GM18870 (cell line): ENCODE measurements at regions not wholly inside any gene's neighbourhood (a gene's known extent, or its start where the extent isn't known, plus 50 kb on each side); places are given as distances from the start of the nearest gene placed in this dataset.

Experiments used
- ATAC-seq: cut with Tn5 transposase; IDR thresholded peaks from one replicate; pipeline ENCODE4 v1.9.1; 2021; ENCODE audit warnings: moderate library complexity; ENCODE audit not compliant: unreplicated experiment

DNA sequence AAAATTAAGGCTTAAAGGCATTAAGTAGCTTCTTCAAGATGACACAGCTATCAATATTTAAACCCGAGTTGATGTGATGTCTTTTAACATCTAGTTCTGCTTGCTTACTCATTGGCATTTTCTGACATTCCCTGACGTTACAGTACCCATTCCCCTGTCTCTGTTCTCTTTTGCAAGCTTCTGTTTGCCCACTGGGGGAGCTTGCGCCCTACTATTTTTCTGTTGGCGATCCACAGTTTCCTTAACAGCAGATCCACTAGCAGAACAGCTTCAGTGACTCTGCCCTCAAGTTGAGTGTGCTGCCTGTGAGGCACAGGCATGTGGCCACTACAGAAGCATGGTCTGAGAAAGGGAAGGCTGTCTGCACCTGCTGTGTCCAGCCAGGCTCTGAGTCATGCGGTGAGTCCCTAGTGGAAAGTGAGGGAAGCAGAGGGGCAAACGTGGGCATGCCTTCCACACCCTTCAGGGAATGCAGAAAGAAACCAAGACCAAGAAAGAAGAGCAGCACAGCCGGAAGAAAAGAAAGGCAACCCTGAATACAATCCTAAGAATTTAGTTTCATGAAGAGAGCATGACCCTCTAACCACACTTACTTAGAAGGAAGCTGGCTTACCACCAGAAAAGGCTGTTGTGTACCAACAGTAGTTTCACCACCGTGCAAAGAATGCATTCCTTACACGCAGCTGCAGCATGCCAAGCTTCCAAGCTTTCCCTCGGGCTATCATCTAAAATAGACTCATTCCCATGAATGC, 97.7 kb upstream of the VGLL2 start:
- no peak for ATAC-seq

DNA sequence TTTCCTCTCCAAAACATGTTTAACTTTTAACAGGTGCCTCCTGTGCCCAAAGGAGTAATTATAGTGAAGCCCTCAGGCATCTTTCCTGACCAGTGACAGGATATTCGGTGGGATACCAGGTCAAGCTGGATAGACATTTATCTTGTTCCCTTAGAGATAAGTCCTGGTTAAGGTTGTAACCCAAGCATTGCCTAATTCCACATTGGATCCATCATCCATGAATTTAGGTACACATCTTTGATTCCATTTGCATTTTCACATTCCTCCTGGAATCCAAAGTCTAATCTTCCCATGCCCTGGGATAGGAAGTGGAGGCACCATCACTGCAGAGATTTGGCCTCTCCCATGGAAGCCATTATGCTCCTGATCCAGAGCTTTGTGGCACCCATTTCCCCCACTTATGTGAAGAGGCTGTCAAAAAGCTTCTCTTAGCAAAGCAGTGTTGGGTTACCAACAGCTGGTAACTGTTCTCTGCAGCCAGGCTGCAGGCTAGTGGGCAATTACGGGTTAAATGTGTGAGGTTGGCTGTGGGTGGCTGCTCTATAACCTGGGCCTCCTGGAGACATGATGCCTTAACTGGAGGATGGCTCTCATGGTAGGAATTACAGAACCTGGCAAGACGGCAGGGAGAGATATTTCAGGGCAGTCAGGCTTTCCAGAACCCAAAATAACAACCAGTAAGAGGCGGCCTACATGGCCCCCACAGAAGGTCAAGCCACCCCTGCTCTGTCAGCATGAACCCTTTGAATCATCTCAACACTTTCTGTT, 96.9 kb upstream of the VGLL2 start:
- ATAC-seq, result no peak

DNA sequence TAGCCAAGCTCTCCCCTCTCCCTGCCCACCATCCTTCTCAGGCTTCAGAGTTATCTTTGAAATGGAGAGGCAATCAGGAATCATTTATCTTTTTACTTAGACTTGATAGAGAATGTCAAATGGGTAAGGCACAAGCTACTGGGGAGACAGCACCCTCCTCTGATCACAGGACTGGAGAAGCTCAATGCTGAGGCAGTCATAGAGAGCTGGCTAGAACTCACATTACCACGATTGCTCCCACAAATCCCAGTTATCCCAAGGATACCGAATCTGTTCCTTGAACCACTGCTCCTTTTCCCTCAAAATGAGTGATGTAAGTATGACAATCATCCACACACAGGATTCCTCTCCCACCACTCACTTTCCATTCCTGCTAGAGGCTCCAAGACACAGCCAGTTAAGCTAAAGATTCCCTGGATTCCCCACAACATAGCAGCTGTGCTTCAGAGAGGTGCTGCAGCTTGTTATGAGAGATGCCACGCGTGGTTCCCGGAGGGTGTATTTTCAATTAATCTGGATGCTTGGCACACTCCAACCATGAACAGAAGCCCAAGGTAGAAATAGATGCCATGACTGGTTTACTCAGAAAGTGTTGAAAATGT, 96.2 kb upstream of the VGLL2 start:
- ATAC-seq, result no peak

DNA sequence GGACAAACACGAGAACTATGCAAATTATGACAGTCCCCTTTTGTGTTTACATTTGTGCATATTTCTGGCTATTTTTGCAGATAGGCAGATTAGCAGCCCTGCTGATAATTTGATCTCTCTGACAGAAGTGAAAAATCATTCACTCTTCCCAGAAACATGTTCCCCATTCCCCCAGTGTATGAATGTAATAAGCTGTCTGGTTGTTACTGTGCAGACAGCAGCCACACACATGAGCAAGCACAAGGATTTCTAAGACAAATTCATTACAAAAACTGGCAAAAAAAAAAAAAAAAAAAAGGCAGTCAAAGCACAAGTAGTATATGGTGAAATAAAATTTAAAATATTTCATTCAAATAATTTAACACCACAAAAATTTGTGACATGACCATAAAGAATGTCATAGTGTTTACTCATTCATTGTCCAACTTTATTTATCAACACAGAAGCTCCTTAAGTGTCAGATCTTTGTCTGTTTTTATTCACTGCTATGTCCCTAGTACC, 95.5 kb upstream of the VGLL2 start:
- ATAC-seq, result no peak

DNA sequence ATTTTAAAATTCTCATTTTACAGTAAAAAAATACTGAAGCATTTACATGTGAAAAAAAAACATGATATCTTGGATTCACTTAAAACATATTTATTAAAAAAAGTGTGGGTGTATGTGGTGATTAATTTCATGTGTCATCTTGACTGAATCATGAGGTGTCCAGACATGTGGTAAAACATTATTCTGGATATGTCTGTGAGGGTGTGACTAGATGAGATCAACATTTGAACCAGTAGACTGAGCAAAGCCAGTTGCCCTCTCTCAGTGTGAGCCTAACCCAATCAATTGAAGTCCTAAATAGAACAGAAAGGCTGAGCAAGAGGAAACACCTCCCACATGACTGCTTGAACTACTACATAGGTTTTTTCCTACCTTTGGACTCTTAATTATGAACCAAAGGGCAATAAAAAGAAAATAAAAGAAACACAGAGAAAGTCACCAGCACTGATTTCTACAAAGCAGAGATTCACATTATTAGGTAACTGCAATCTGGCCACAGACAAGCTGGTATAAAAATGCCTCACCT, 90.5 kb upstream of the VGLL2 start:
- no peak for ATAC-seq

DNA sequence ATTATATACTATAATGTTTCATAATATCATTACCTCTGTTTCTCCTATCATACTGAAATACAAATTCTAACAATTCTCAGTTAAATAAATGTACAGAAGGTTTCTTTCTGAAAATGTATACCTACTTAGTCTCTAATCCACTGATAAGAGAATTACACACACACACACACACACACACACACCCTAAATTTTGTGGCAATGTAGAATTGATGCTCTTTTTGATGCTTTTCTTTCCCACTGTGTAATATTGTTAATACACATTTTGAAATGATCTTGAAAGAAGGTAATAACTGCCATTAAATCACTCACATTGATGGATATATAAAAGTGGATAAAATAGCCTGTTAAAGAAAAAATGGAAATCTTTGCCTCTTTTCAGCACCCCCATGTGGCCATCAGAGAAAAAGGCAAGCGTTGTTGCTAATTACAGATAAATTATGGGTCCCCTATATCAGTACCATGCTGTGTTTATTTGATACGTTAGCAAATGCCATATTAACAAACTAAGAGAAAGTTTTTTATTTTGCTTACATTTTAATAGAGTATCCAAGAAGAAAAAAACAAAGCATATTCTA, 76.6 kb upstream of the VGLL2 start:
- no peak for ATAC-seq

DNA sequence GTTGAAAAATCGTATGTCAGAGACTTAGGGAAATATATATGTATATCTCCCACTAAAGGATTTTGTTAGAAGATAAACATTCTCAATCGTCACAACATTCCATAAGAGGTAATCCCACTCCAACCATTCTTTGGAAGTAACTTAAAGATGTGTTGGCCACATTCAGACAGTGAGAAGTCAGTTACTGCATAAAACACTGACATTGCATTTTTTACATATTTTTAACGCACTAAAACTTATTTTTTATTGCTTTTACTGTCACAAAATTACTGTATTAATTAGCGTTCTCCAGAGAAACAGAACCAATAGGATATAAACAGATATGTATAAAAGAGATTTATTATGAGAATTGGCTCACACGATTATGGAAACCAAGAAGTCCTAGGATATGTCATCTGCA, 74.3 kb upstream of the VGLL2 start:
- no peak for ATAC-seq

DNA sequence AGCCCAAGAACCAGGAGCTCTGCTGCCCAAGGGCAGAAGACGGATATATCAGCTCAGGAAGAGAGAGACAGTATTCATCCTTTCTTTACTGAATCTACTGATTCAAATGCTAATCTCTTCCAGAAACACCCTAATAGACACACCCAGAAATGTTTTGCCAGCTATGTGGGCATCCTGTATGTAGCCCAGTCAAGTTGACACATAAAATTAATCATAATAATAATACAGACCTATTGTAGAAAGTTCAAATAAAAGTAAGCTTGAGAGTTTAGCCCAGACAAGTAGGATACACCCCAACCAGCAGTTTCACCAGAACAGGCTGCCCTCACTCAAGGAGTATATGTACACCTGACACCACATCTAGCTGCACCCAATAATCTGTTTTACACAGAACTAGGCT, 73.9 kb upstream of the VGLL2 start:
- no peak for ATAC-seq

DNA sequence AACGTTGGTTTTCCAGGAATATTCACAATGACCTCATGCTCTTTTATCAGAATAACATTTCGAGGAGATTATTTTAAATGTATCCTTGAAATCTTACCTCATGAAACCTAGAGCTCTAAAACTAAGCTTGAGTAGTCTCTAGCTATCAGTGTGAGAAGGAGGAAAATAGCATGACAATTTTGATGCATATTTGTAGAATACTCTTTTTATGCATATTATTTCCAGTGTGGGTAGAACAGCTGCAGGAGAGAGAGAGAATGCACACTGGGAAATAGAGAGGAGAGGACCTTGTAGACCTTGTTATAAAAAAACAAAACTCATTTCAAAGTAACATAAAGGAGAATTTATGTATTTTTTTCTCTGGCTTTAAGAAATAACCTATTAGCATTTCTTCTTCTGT, 71.1 kb upstream of the VGLL2 start:
- no peak for ATAC-seq

DNA sequence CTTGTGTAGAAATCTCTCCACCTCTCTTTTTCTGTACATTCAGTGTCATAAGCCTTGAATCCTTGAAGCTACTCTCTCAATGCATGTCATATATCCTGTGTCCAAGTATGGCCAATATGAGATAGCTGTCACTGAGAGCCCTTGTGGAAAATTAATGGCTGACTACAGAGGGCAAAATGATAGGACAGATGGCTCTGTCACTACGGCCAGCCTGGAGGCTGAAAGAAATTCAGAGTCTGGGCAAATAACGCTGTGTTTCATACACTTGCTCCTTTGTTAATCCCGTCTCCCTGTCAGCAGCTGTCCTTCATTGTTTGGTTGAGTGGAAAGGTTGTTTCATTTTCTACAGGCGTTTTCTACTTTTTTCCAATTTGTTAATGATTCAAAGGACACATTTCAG, 70.4 kb upstream of the VGLL2 start:
- ATAC-seq, result no peak

DNA sequence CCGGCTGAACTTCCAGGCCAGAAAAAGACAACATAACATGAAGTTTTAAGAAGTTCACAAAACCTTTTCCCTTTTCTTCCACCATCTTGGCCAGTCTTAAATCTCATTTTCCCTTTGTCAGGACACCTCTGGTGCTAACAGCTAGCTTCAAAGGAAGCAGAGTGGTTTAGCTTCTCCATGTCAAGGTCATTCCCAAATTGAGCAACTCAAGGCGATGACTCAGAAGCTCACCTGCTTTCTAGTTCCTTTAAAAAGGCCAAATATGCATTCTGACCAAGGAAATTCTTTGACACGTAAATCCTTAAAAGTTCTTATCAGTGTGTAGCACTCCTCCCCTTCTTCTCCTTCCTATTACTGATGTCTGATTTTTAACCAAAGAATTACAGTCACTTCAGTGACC, 69.6 kb upstream of the VGLL2 start:
- ATAC-seq, result no peak

DNA sequence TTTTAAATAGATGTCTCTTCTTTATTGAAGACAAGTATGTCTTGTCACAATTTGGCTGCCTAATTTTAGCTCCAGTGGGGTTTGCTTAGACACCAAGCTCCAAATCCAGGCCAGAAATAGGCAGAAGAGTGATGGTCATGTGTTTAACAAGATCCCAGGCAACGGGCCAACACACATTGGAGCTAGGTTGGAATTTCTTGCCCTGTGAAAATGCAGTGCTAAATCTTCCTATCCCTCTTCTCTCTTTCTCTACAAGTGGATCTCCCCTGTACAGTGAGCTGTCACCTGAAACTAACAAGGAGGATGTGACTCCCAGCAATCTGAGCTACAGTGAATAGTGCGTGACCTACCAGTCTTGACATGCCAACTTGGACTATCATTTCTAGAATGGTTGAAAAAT, 65.3 kb upstream of the VGLL2 start:
- ATAC-seq, result no peak

DNA sequence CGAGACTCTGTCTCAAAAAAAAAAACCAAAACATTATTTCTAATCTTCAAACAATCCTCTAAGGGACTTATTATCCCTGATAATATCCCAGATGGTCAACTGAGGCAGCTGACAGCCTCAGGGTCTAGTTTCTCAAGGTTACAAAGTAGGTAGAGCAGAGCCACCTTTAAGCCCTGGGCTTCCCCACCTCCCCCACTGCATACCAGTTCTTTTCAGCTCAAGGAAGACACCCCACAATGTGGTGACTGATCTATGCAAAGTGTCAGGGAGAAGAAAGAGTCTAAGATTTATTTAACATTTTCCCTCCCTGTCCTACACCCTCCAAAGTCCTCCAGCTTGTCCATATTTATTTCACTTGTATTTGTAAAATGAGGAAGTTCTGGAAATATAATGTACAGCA, 60.5 kb upstream of the VGLL2 start:
- ATAC-seq, result no peak

DNA sequence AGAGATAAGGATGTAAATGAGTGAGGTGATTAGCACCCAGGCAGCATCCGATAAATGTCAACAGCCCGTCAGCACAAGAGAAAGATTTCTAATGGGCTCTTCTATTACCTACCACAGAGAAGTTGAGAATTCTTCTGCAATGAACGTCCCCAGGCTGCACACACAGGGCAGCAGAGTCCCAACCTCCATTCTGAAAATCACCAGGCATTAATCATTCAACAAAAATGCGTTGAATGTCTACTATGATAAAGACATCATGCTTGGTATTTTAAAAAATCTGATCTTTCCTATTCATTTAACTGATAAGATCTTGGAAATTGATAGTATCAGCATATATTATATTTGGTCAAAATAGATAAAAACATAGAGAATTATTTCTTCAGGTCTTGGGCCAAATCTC, 59.5 kb upstream of the VGLL2 start:
- ATAC-seq, result no peak

DNA sequence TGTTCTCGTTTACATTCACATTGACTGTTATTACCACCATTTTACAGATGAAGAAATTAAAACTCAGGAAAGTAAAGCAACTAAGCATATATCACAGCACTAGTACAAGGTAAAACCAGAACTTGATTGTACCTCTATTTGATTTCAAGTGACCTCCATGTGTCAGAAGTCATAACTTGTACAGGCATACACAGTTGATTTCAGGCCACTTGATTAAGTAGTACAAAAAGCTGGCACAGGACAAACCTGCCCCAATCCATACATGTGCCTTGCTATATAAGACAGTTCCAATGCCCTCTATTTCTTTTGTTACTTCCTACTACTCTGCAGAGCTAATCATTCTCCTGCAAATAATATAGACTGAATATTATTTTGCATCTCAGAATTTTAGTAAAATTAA, 58.8 kb upstream of the VGLL2 start:
- no peak for ATAC-seq

DNA sequence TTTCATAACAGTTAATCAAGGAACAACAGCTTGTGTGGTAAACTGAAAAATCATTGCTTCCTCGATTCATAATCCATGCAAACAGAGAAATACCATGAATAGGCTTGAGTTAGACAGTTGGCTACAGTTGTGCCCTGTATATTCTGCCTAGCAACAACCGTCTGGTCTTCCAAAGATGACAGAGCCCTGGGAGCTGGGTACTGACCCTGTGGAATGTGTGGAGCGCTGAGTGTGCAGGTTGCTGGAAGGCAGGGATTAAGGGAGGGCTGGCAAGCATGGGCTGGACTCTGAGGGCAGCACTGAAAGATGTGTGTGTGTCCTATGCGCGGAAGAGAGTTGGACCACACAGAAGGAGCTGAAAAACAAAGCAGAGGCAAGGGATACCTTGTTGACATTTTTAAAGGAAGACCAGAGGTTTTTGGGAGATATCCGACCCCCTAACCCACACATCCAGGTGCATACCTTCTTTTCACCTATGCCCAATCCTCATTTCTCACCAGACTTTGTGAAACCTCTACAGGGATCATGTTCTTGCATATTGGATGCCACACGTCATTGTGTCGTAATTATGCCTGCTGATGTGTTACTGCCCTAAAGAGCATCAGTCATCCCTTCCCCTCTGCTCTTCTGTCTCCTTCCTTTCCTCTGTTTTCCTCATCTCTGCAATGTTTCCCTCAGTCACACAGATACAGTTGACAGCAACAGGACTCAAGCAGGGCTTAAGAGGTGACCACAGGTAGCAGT, 58.2 kb upstream of the VGLL2 start:
- no peak for ATAC-seq

DNA sequence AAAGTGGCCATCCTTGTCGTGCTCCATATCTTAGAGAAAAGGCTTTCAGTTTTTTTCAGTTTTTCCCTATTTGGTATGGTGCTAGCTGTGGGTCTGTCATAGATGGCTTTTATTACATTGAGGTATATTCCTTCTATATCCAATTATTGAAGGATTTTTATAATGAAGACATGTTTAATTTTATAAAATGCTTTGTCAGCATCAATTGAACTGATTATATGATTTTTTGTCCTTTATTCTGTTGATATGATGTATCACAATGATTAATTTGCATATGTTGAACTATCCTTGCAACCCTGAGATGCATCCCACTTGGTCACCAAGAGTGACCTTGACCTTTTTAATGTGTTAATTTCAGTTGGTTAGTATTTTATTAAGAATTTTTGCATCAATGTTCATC, 55.1 kb upstream of the VGLL2 start:
- no peak for ATAC-seq

DNA sequence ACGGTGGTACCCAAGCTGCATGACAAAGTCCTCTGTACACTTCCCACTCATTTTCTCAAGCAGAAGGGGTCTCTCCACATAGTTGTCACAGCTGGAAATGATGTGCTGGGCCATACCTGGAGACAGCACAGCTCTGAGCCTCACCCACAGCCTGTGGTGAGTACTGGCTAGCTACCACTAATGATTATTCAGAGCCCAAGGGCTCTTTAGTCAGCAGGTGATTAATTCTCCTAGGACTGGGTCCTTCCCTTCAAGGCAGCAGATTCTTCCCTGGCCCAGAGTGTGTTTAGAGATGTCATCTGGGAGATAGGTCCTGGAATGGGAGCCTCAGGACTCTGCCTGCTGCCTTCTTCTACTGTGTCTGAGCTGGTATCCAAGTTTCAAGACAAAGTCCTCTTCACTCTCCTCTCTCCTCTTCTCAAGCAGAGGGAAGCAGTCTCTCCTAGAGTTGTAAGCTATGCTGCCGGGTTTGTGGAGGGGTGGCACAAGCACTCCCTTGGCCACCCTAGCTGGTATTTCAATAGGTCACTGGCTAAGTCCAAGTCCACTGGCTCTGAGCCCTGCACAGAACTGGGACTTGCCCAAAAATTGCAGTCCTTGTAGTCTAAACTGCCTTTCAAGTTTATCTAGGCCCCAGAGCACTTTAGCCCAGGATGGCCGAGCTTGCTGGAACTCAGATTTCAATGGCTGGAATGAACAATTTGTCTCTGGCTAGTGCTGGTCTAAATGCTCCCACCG, 49.8 kb upstream of the VGLL2 start:
- ATAC-seq, result no peak
